ENCODE measurements at regions not wholly inside any gene's neighbourhood (a gene's known extent, or its start where the extent isn't known, plus 50 kb on each side); places are given as distances from the start of the nearest gene placed in this dataset.

- TF ChIP-seq CTCF (IDR thresholded peaks at IDR 0.05; ENCODE audit: low read length) (no peak), EZH2 (IDR thresholded peaks at IDR 0.05; ENCODE audit: borderline replicate concordance, low read length) (no peak)
Observed at GRCh38 chr6:144847916-144848315, 562.8 kb downstream of the UTRN start.

Measured in OCI-LY1 (cell line).